GM12865 (cell line): ENCODE measurements at regions not wholly inside any gene's neighbourhood (a gene's known extent, or its start where the extent isn't known, plus 50 kb on each side); places are given as distances from the start of the nearest gene placed in this dataset.

Experiments
- DNase-seq: peaks from one replicate; pipeline ENCODE4 v3.0.0; 2010; ENCODE audit warnings: low read depth
- H3K4me3 ChIP-seq: 2 replicates; pipeline ENCODE4 v1.5.1; 2011; ENCODE audit warnings: mild to moderate bottlenecking, low read depth, low read length, control low read depth
- TF ChIP-seq, protein P1 (sequence below): IDR thresholded peaks from 2 replicates; pipeline ENCODE4 v1.5.1; 2011; ENCODE audit warnings: low read length, control low read depth, low read depth, inconsistent platforms; ENCODE audit not compliant: insufficient read depth; ENCODE audit errors: missing control alignments

DNA sequence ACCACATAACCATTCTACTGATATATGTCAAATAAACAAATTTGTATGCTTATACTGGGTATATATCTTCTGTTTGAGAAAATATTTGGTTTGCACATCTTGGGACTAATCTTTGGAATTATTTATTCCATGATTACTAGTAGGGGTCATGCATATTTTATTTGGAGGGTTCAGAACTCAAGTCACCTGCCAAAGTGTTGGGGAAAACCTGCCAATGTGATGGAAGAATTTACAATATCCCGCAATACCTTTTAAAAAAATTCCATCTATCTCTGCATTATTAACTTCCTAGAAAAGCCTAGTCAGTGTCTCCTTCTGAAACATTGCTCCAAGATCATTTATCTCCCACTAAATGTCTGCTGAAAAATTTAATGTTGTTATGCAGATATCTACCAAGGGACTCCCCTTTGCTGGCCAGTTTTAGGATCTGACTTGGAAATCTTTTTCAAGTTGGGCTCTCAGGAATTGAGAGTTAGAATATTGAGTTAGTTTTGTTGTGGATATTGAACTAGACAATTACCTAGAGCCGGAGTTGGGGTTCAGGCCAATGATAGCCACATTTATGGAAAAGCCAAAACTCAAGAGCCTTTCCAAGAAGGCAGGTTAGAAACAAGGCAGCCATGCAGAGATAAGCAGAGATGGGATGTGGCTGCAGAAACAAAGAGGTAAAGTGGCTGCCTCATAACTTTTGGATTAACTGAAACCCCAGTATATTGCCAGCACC lies 425.2 kb downstream of the ADAMTS20 start:
- DNase-seq = no peak
- TF ChIP-seq, protein P1, sequence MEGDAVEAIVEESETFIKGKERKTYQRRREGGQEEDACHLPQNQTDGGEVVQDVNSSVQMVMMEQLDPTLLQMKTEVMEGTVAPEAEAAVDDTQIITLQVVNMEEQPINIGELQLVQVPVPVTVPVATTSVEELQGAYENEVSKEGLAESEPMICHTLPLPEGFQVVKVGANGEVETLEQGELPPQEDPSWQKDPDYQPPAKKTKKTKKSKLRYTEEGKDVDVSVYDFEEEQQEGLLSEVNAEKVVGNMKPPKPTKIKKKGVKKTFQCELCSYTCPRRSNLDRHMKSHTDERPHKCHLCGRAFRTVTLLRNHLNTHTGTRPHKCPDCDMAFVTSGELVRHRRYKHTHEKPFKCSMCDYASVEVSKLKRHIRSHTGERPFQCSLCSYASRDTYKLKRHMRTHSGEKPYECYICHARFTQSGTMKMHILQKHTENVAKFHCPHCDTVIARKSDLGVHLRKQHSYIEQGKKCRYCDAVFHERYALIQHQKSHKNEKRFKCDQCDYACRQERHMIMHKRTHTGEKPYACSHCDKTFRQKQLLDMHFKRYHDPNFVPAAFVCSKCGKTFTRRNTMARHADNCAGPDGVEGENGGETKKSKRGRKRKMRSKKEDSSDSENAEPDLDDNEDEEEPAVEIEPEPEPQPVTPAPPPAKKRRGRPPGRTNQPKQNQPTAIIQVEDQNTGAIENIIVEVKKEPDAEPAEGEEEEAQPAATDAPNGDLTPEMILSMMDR = no peak
- no peak overlapping the region for H3K4me3 ChIP-seq

DNA sequence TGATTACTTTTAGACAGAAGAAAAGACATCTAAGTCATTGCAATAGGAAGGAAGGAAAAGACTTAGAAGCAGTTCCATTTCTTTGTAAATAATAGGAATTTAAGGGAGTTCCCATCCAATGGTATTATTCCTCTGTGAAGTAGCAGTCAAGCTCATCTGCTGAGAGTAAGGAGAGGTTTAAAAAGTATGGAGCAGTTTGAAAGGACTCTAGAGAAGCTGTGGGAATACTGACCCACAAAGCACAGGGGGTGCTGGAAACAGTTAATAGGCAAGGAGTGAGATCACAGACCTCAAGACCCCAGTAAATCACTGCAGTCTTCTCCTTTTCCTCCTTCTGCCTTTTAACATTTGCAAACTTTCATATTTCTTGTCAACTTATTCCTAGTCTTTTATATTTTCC lies 428.5 kb downstream of the ADAMTS20 start:
- TF ChIP-seq, protein P1 = no peak
- H3K4me3 ChIP-seq = no peak overlapping the region
- no peak for DNase-seq

DNA sequence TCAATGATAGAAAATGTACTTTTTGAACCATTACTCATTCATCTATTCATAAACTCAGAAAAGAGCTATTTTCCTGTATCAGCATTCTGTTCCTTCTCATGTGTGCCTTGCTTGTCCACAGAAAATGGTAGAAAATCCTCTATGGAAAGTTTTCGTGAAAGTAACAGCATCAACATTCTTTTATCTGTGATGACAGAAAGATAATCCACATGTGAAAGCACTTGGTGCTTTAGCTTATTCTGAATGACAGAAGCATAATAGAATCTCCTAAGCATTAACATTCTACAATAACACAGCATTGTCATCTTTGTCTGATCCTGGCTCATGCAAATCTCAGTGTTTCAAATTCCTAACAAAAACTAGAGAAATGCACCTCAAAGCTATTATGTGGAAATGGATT lies 431.9 kb downstream of the ADAMTS20 start:
- no peak overlapping the region for H3K4me3 ChIP-seq
- TF ChIP-seq, protein P1 = no peak
- DNase-seq = no peak

DNA sequence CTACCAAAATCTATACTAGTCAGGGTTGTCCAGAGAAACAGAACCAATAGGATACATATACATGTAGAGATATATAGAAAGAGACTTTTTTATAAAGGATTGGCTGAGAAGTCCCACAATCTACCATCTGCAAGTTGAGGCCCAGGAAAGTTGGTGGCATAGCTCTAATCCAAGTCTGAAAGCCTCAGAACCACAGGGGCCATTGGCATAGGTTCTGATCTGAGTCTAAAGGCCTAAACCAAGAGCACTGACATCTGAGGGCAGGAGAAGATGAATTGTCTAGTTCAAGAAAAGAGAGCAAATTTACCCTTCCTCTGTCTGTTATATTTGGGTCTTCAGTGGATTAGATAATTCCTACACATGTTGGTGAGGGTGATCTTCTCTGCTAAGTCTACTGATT lies 433.1 kb downstream of the ADAMTS20 start:
- TF ChIP-seq, protein P1 = no peak
- DNase-seq = no peak
- H3K4me3 ChIP-seq = no peak overlapping the region

DNA sequence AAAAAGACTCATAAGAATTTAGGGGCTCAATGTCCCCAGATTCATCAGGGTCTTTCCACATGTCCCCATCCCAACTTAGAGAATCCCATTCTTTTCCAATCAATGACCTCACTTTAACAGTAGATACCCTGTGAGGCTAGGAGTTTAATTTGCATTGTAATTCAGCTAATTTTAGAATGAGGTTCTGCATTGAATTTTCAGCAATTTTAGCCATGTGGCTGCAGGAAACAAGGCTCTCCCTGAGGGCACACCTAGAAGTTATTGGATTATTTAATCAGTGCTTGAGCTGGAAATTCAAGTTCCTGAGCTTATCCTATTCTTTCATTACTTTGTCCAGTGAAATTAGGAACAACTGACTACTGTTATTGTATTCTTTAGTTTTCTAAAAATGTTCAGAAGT lies 433.8 kb downstream of the ADAMTS20 start:
- no peak for DNase-seq
- TF ChIP-seq, protein P1 = no peak
- no peak overlapping the region for H3K4me3 ChIP-seq

DNA sequence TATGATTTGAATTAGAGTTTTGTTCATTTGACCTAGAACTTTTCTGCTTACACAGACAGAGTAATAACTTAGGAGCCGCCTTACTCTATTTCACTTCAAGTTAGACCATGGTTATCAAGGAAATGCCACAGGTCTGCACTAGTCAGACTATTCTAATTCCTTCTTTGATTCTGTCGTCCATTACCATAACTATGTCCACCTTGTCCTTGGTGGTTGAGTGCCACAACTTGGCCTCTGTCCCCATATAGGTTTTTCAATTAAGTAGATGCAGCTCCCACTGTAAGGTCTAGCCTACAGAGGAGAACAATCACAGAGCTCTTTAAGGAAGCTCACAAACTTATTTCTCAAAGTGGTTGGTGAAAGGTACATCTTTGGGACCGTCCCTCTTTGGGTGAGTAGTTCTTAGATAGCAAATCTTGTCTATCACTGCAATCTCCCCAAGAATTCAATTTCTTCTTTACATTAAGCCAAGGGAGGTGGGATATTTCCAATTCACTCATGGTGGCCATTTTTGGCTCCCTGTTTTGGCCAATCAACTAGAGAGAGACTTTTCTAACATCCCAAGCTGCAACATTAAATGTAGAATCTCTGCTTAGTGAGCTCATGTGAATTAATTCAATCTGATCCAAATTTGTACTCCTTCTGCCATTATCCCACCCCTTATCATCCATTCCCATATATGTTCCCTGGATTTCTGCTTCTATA lies 434.6 kb downstream of the ADAMTS20 start:
- H3K4me3 ChIP-seq = no peak overlapping the region
- DNase-seq = no peak
- TF ChIP-seq, protein P1 = no peak
